Dermis blood vessel endothelial cell (primary cell): ENCODE measurements at regions not wholly inside any gene's neighbourhood (a gene's known extent, or its start where the extent isn't known, plus 50 kb on each side); places are given as distances from the start of the nearest gene placed in this dataset.
"Not testable (repeated sequence)": the region's sequence is repeated elsewhere in the genome, so short reads cannot be mapped to it uniquely, and the experiment has no call there.

Experiments
- DNase-seq: peaks from one replicate; pipeline ENCODE4 v3.0.0; 2010

DNA sequence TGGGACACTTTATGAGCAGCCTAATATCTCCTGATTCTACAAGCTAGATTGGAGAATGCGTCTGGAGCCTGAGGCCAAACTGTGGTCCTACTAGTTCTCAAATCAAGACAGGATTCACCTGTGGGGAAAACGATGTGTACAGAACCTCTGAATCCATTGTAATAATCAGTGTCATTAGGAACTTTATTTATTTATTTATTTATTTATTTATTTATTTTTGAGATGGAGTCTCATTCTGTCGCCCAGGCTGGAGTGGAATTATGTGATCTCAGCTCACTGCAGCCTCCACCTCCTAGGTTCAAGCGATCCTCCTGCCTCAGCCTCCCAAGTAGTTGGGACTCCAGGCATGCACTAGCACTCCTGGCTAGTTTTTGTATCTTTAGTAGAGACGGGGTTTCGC is 52.6 kb upstream of the KIF26B start:
- DNase-seq, result not testable (repeated sequence)

GRCh38 chr1:245099401-245099800 is 55.4 kb upstream of the KIF26B start:
- DNase-seq, result no peak

GRCh38 chr1:245098924-245099323 is 55.9 kb upstream of the KIF26B start:
- no peak for DNase-seq

DNA sequence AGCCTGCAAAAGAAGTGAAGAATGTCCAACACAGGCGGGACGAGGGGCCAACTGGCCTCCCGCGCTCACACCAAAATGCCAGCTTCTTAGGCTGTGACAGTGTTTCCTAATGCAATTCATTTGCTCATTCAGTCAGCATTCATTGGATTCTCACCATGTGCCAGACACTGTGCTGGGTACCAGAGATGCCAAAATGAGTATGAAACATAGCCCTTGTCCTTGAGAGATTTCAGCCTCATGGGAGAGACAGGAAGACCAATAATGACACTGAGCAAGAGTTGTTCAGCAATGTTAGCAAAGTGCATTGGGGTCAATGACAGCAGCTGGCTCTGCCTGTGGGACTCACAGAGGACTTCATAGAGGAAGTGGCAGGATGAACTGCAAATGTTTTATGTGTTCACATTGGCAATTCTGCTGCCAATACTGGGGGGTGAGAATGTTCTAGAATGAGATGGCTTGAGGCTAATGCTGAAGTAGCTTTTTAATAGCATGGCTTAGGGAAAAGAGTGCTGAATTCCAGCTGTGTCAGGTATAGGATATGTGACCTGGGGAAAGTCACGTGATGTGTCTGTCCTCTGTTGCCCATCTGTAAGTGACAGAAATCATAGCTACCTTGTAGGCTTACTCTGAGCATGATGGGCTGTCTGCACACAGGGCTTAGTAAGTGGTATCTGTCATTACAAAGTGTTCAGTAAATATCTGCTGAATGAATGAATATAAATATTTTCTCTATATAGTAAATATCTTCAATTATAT is 58.3 kb upstream of the KIF26B start:
- DNase-seq, result no peak

GRCh38 chr1:245095903-245096302 is 58.9 kb upstream of the KIF26B start:
- DNase-seq, result no peak

GRCh38 chr1:245094954-245095353 is 59.8 kb upstream of the KIF26B start:
- DNase-seq, result no peak

GRCh38 chr1:245094092-245094491 is 60.7 kb upstream of the KIF26B start:
- no peak for DNase-seq

- DNase-seq, result no peak
Observed at GRCh38 chr1:245092638-245092976, 62.2 kb upstream of the KIF26B start.

DNA sequence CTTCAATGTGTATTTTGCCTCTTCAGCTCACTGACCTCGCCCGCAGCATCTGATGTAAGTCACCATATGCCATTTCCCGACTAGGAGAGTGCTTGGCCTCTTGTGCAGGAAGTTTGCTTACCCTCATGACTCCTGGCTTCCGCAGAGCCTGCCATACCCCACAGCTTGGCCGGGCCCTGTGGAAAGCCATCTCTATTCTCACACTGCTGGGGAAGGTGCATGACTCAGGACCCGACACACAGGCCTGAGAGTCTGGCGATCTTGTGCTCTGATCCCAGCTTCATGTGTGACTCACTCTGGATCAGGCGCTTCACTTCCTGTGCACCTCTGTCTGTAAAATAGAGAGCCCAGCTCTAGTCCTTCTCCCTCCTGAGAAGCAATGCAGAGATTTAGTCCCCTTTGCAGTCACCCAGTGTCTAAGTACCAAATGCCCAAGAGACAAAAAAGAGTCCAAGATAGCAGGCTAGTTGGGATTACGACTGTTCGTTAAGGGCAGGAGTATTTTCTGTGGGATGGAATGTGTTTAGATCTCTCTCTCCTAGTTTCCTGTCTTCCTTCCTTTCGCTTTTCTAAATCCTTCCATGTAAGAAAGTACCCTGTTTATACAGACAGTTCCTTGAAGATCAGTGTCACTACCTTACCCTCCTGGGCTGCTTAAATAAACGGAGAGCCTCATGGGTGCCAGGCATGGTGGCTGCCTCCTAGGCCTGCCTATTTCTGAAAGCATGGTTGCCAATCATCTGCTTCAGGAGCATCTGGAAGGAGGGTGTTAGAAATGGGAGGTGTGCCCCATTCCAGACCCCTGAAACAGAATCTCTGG is 62.8 kb upstream of the KIF26B start:
- peak; percentile 99 for DNase-seq

DNA sequence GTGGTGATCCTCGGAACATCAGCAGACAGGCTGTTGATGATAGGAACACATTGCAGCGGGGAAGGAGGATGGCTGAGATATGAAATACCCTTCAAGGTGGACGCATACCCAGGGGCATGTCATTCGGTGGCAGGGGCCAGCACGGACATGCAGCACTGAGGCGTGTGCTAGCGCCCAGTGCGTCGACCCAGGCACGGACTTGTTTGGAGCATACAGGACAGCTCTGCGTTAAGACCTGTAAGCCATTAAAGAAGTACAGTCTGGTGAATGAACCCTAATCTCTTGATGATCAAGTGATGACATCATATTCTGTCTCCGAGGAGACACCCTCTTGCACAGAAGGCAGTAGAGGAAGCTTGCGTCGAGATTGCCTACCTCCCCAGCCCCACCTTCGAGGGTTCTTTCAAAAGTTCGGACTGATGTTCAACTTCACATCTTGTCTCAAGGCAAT is 63.6 kb upstream of the KIF26B start:
- peak; percentile 50 for DNase-seq

GRCh38 chr1:245090491-245091090 is 64.2 kb upstream of the KIF26B start:
- DNase-seq, result no peak

DNA sequence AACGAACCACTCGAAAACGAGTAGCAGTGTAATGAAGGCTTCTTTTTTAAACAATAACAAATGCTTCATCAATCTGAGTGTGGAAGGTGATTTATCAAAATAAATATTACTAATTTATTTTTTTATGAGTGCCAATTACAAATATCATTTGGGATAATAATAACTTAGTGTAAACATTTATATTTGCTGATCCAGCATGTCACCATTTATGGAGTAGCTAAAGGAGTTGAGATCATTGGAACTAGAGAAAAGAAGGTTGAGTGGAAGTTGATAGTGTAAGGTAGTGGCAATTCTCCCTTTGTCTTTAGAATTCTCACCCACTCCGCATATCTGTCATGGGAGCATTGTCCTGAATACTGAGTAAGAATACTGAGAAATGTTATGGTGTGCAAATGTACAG is 67.1 kb upstream of the KIF26B start:
- DNase-seq, result no peak

- no peak for DNase-seq
Observed at GRCh38 chr1:245086389-245086969, 68.3 kb upstream of the KIF26B start.

- DNase-seq, result peak; percentile 17
Observed at GRCh38 chr1:245085508-245086095, 69.2 kb upstream of the KIF26B start.

DNA sequence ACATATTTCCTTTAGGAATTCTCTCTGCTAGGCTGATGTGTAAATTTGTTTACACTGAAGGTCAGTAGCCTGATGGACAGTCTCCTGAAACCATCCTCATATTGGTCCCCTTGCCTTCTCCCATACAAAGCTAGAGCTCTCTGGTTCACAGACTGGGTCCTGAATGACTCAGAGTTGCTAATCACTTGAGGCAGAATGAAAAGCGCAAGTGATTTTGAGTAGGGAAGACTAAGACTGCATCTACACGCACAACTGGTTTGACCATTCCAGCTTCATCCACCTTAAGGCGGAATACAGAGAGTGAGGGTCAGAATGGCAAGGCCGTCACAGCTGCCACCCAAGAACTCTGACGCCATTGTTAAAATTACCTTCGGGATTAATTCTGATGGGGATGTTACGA is 70.2 kb upstream of the KIF26B start:
- DNase-seq, result no peak

DNA sequence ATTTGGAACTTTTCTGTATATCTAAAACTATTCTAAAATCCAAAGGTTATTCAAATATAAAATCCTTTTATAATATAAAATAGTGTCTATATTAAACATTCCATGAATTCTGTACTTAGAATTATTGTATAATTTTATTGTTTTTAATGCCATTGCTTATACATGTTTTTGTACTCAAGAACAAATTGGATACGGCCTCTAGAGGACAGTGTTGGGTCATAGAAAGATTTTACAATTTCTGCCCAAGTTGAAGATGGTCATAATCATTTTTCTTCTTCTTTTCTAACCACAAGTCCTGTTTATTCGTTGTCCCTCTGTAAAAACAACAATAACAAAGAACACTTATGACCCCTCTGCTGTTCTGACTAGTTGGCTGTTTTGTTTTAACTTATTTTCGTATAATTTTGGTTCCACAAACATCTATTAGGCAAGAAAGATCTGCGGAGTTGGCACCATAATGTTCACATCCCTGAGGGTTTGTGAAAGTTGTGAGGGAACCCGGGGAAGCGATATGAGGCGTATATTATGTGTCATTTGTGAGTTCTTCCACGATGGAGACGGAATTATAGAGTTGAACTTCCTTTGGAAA is 75.7 kb upstream of the KIF26B start:
- peak; percentile 85 for DNase-seq

- no peak for DNase-seq
Observed at GRCh38 chr1:245074898-245075297, 79.9 kb upstream of the KIF26B start.

DNA sequence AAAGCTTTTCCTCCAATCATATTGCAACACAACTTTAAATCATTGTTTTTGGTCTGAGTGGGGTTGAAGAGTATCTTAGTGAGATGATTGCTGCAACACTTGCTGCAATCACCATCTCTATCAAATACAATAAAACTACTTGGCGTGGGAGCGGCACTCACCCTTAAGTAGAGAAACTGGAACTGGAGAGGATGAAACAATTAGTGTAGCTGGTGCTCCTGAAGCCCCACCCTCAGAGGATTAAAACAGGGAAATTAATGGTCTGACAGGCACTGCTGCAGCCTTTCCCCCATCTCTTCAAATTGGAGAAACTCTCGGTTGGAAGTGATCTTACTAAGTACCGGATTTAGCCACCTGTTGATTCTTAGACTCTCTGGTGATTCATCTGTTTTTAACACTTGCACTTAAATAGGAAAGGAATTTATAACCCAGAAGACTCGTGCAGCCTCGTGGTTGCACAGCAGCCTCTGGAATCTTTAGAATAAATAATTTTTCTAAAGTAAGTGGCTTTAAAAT is 80.5 kb upstream of the KIF26B start:
- peak; percentile 11 for DNase-seq

GRCh38 chr1:245070836-245071615 is 83.8 kb upstream of the KIF26B start:
- DNase-seq, result no peak

DNA sequence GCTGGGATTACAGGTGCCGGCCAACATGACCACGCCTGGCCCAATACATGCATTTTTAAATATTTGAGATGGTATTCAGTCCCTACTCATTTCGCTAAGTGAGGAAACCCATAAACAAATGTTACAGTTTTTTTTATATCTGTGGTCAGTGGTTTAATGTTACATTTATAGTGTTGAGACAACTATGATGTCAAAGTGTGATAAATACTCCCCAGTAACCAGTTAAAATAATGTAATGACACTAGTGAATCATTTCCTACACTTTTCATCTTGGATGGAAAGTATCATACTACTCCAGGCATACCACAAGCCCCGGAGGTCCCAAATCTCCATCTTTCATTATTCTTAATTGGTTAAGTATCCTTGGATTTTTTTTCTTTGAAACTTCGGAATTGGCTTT is 87.5 kb upstream of the KIF26B start:
- DNase-seq, result no peak

DNA sequence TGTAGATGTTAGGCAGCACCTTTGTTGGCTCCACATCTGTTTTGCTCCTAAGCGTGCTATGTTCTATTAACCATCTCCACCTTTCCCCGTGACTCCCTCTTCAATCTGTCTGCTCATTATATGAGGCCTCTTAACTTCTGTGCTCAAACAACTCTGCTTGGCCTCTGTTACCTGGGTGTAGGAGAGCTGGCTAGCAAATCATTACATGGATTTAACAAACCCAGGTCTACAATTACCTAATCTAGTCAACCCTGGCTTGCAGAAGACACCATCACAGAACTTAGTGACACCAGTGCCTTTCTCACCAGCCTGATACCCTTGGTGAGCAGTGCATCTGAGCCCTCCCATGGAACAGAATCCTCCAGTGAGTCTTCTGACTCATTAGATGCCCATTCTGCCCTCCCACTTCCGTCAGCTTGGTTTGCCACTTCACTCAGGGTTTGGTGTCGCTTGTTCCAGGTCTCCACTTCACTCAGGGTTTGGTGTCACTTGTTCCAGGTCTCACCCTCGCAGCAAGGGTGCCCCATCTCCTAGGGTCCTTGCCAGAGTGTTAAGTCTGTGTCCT is 92.0 kb upstream of the KIF26B start:
- no peak for DNase-seq
